ENCODE measurements at regions not wholly inside any gene's neighbourhood (a gene's known extent, or its start where the extent isn't known, plus 50 kb on each side); places are given as distances from the start of the nearest gene placed in this dataset.
"Not testable (repeated sequence)": the region's sequence is repeated elsewhere in the genome, so short reads cannot be mapped to it uniquely, and the experiment has no call there.

- DNase-seq (ENCODE audit: low spot score); H3K27ac ChIP-seq; H3K4me3 ChIP-seq: not testable (repeated sequence)
Observed at GRCh38 chr16:31581065-31581464, 53.4 kb downstream of the AHSP start.

GRCh38 chr16:31601737-31602384 is 74.2 kb downstream of the AHSP start:
- H3K4me3 ChIP-seq; DNase-seq (ENCODE audit: low spot score); H3K27ac ChIP-seq: not testable (repeated sequence)

GRCh38 chr16:31618130-31618529 is 90.4 kb downstream of the AHSP start:
- DNase-seq (ENCODE audit: low spot score): no peak
- TF ChIP-seq CTCF (IDR thresholded peaks at IDR 0.05): no peak

GRCh38 chr16:31636433-31636832 is 108.7 kb downstream of the AHSP start:
- H3K4me3 ChIP-seq: no peak overlapping the region
- no peak overlapping the region for H3K27ac ChIP-seq
- DNase-seq (ENCODE audit: low spot score): no peak
- TF ChIP-seq CTCF (IDR thresholded peaks at IDR 0.05): no peak

More at GRCh38 chr16:31618130-31618529, 90.4 kb downstream of the AHSP start:
- no peak overlapping the region for H3K4me3 ChIP-seq
- no peak overlapping the region for H3K27ac ChIP-seq

GRCh38 chr16:31641279-31641678 is 113.6 kb downstream of the AHSP start:
- DNase-seq (ENCODE audit: low spot score): no peak
- no peak for TF ChIP-seq CTCF (IDR thresholded peaks at IDR 0.05)
- Histone ChIP-seq H3K4me3 (no peak overlapping the region), H3K27ac (no peak overlapping the region)

- DNase-seq (ENCODE audit: low spot score); H3K4me3 ChIP-seq; H3K27ac ChIP-seq: not testable (repeated sequence)
Observed at GRCh38 chr16:31655674-31656073, 128.0 kb downstream of the AHSP start.

GRCh38 chr16:31664683-31665482 is 137.2 kb downstream of the AHSP start:
- Histone ChIP-seq H3K27ac (no peak overlapping the region), H3K4me3 (no peak overlapping the region)
- no peak for DNase-seq (ENCODE audit: low spot score)
- TF ChIP-seq CTCF (IDR thresholded peaks at IDR 0.05): no peak

GRCh38 chr16:31674686-31675085 is 147.0 kb downstream of the AHSP start:
- H3K27ac ChIP-seq: no peak overlapping the region
- no peak for TF ChIP-seq CTCF (IDR thresholded peaks at IDR 0.05)
- no peak for DNase-seq (ENCODE audit: low spot score)
- H3K4me3 ChIP-seq: no peak overlapping the region

All from coronary artery (tissue), 2 donors.